T-helper 2 cell (primary cell): ENCODE measurements at regions not wholly inside any gene's neighbourhood (a gene's known extent, or its start where the extent isn't known, plus 50 kb on each side); places are given as distances from the start of the nearest gene placed in this dataset.
"Not testable (repeated sequence)": the region's sequence is repeated elsewhere in the genome, so short reads cannot be mapped to it uniquely, and the experiment has no call there.

Experiments
- DNase-seq, 5 experiments: peaks; one replicate each; pipeline versions ENCODE4 v3.0.0 to v3.0.0-alpha.2; 2012 to 2022

DNA sequence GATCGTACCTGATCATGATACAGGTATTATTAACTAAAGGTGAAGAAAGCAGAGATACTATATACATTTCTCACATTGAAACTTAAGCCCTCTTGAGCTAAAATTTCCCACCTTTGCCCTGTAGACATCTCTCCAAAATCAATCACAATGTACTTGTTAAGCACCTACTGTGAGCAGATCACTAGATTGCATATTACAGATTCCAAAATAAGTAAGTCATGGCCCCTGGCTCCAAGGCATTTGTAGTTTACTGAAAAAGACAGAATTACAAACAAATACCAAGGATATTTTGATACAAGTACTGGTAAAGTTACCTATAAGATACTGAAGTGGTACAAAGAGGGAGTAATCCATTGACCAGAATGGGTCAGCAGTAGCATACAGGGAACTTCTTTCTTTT, 455.3 kb downstream of the STK39 start:
- no peak for DNase-seq

DNA sequence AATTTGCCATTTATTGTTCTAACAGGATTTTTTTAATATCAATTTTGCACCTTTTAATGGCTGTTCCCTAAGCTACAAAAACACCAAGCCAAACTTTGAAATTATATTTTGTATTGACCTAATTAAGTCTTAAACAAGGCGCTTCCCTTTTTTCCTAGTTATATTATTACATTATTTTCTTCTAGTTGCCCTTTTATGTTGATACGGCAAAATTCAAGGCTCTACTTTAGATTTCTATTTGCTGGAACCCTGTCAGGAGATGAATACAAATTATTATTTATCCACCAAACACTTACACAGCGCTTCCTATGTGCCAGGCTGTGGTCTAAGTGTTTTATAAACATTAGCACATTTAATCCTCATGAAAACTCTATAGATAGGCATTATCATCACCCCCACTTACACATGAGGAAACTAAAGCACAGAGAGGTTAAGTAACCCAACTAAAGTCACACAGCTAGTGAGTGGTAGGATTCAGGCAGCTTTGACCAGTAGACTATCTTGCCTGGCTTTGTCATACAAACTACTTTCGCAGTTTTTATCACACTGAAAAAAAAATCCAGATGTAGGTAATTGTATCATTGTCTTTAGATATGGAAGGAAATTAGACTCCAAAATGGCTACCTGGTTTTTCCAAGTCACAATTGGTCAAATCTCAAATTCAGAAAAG, 456.5 kb downstream of the STK39 start:
- DNase-seq: no peak

DNA sequence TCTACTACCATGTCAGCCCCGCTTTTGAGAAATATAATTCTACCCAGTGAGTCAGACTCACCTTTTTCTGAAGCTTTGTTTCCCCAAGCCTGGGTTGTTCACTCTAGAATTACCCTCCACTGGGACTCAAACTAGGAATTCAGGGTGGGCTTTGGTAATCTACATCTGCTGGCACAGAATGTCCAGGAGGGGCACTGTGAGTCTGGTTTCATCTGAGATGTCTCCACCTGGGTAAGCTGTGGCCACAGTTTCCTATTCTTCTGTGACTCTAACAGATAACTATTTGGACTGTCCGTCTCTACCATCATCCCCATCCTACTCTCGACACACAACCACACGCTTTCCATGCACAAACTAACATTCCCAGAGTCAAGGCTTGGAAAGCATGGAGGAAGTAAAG, 457.2 kb downstream of the STK39 start:
- no peak for DNase-seq

DNA sequence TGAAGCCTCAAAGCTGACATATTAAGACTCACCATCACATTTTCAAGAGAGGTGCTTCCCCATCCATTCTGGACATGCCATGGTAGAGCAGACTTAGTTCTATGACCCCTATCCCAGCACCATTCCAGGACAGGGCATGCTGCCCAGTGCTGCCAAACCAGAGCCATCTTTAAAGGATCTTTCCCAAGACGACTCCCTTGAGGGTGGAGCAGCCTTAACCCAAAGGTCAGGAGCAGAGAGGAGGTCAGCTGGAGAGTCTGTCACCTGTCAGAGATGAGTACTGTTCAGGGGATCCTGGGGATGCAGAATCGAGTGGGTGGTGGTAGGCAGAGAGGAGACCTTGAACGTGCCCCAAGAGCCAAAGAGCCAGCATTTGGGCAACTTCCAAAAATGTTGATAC, 459.8 kb downstream of the STK39 start:
- DNase-seq: no peak

DNA sequence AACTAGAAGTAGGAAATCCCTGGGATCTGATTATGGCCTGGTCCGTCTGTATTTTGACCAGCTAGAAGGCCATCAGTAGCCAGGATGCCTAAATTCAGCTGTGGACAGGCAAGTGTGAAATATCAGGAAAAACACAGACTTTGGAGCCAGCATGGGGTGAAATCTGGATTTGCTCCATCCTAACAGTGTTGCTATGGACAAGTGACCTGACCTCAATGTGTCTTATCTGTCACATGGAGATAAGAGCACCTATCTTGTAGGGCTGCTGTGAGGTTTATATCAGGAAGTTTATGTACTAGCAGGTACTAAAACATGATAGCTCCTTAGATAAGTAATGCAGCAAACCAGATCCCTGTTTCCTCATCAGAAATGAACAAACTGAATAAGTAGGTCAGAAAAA, 460.4 kb downstream of the STK39 start:
- DNase-seq: no peak

DNA sequence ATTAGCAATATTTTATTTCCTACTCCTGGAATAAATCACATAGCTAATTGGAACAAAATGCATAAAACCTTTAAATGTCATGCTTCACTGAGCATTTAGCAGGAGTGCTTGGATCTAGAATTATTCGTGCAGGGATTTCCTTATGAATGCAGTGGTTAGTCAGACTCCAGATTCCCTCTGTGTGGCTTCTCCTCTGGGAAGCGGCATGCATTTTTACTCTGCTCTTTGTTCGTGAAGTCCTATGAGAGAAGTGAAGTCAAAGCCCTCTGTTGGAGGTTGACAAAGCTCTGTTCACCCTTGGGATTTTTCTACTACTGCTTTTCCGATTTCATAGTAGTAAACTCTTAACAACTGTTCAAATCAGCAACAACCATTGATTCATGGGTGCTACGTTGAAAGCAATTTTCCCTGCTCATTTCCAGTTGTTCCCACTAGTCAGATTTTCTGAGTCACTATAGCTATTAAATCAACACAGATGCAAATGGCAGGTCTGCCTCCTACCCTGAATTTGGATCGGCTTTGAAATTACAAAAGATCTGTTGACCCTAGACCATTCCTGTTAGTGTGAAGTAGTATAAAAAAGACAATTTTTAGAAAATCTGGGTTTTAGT, 461.7 kb downstream of the STK39 start:
- no peak for DNase-seq

DNA sequence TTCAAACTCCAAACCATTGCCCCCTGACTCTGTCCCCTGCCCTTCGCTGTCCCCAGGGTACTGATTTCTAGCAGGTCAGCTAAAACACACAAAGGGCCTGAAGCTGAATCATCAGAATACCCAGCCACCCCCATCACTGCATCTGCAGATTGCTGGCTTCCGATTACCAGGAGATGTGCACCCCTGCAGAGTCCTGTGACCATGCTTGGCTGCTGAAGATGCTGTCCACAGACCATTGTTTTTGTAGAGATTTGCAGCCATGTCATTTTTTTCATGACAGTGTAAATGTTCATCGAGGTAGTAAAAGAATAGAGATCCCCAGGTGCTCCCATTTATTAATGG, 463.3 kb downstream of the STK39 start:
- no peak for DNase-seq

DNA sequence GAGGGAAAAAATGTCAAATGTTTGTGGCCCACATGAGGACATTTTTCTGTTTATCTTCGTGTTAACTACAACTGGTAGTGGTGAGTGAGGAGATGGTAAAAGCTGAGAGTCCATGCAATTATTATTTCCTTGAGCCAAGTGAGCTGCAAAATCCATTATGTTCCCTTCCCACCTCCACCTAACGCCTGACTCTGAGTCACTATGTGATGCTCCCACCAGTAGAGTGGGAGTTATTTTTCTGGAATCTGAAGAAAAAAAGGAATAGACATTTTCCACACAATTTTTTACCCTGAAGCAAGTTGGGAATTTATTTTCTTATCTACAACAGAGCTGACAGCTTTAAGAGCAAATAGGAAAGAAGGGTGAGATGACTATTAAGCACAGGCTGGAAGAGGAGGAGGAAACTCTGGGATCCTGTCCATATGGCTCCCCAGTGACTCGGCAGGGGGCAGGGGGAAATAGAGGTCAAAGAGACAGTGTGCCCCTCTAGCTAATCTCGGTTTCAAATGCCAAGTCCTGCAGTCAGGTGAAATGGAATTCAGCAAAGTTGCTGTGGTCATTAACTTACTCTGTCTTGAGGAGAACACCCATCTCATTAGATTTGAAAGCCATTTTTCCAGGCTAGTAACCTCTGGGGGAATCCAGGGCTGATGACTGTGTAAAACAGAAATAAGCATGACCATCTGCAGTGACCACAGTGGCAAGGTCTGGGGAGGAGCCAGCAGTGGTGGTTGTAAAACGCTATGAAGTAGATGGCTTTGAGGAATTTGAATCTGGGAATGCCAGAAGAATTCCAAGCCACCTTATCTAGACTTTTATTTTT, 463.9 kb downstream of the STK39 start:
- no peak for DNase-seq

DNA sequence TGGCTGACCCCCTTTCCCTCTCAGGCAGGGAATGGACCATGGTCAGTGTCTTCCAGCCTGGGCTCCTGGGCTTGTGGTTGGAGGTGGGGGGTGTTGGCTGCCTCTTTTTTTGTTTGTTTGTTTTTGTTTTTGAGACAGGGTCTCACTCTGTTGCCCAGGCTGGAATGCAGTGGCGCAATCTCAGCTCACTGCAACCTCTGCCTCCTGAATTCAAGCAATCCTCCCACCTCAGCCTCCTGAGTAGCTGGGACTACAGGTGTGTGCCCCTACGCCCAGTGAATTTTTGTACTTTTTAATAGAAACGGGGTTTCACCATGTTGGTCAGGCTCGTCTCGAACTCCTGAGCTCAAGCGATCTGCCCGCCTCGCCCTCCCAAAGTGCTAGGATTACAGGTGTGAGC, 465.8 kb downstream of the STK39 start:
- not testable (repeated sequence) for DNase-seq

DNA sequence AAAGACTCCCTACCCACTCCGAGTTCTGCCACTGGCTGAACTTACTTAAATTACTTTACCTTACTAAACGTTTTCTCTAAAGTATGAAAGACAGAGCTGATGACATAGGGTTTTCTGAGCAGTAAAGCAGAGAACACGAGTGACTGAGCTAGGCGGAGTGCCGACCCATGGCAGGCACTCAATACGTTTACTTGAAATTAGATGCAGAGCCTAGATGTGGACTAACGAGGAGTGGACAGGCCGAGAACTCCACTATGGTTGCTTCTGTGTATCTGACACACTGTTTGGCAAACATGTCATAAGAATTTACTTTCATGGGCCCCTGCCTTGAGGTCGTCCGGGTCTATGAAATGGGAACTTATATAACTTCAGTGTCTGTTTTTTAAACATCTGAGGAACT, 471.0 kb downstream of the STK39 start:
- no peak for DNase-seq

DNA sequence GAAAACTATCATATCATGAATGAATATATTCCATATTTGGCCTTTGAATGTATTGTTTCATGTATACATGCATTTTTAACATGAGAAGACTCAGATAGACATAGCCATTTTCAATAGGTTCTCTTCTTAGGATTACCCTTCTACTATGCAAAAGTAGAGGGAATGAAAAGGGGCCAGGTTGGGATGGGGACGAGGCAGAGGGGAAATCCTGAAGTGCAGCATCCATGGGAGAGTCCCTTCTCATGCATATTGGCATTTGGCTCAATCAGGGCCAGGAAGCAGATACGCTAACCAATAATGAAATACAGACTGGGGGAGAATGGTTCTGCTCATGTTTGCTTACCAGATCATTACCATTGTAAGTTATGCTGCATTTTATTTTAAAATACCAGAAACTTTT, 475.8 kb downstream of the STK39 start:
- DNase-seq: no peak

DNA sequence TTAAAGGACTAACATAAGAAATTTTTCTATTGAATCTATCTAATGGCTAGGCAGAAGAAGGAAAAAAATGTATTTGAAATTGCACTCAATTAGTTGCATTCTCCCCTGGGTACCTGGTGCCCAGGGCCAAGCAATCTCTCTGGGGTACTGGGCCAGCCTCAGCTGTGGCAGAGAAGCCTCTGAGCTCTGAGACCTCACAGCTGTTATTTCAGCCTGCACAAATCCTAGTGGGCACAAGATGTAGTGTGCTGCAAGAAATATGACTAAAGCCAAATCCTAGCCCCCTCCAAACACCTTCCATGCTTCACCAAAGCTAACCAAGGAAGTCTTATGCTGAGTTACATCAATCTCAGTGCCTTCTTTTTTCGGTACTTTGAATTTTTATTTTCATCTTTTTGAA, 478.4 kb downstream of the STK39 start:
- no peak for DNase-seq

DNA sequence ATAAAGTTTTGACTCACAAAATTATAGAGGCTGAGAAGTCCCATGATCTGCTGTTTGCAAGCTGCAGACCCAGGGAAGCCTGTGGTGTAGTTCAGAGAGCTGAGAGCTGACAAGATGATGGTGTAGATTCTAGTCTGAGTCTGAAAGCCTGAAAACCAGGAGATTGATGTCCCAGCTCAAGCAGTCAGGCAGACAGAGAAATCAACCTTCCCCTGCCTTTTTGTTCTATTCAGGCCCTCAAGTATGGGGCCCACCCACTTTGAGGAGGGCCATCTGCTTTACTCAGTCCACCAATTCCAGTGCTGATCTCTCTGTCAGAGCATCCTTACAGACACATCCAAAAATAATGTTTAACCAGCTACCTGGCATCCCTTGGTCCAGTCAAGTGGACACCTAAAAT, 479.6 kb downstream of the STK39 start:
- no peak for DNase-seq

DNA sequence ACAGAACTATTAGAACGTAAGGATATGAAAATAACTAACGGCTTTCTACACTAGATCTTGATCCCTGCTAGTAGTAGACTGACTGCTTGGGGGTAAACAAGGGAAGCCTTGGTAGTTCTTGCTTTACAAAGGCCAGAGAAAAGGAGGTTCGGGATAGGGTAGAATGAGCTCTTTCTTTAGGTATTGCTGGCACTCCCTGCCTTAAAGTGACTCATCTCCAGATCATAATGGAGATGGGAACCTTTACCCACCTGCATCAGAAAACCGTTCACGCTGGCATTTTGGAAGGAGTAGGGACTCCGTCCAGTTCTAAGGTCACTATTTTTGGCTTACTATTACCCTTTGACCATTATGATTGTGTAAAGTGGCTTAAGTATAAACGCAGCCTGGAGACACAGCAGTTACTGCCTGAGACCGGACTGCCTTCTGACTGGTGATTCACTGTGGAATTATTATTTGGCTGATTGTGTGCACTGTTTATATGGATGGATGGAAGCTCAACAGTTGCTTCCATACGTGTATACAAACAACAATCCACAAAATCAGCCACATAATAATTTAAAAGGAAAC, 482.5 kb downstream of the STK39 start:
- no peak for DNase-seq

DNA sequence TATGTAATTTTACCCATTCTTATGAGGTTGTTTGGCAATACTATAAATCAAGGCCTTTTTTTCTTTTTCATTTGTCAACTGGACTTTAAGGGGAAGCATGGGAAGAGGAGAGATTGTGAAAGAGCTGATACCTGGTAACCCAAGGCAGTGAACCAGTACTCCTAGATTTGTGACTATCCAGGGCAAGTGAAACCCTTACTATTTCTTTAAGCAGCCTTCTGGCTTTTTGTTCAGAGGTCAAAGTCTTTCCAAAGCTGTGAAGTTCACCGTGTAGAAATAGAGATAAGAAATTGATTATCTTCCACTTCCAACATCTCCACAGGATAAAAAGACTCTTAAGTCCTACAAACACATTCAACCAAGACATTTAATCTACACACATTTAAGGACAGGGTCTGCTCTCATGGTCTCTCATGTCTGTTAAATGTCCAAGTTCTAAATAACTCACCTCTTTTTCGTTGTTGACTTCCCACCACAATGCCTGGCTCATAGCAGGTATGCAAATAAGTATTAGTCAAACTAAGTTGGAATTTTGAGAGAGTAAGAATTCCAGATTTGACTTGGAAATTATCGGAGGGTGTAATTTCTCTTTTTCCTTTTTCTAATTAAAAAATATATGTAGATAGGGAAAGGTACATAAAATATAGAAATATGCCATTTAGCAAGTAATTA, 485.8 kb downstream of the STK39 start:
- no peak for DNase-seq

DNA sequence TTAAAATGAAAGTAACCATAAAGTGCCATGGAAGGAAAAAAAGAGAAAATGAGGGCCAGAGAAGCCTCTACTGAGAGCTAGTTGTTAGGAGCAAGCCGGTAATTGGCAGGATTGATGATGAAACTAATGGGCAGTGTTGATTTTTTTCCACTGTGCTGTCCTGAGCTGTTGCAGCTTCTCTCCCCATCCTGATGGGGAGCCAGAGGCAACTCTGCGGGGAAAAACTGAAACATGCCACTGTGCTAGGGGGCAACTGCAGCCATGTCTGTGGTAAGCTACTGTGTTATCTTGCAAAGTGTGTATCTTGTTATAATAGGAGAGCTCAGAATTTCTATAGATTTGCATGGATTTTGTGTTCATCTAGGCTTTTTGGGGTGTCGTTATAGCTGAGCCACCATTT, 487.9 kb downstream of the STK39 start:
- no peak for DNase-seq

DNA sequence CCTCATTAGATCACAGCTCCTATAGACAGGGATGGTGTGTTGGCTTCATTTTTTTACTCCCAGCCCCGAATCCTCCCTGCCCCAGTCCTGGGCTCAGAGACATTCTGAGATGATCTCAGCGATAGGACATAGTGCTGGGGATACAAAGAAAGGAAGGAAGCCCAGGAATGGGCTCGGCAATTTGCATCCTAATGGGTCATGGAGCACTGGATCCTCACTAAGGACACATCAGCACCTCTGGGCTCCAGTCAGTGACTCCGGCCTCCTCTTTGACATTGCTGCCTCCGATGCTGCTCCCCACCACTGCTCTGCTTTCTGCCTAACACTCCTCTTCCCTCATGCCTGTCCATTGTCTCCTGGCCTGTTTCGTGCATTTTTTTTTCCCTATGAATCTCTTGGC, 489.1 kb downstream of the STK39 start:
- DNase-seq: no peak

DNA sequence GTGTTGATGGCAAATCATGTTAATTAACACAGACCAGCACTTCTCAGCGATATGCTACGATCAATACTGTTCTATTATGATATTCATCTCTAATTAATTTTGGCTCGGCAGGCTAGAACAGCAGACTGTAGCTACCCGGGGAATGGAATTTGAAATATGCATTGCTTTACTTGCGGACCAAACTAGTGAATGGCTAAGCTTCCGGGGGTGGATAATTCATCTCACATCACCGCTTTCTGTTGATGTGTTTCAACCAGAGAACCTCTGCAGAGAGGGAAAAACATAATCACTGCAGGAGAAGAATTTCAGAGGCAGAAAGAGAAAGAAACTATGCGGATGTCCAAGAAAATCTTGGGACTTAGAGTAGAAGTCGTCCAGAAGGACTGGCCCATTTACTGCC, 490.9 kb downstream of the STK39 start:
- no peak for DNase-seq

DNA sequence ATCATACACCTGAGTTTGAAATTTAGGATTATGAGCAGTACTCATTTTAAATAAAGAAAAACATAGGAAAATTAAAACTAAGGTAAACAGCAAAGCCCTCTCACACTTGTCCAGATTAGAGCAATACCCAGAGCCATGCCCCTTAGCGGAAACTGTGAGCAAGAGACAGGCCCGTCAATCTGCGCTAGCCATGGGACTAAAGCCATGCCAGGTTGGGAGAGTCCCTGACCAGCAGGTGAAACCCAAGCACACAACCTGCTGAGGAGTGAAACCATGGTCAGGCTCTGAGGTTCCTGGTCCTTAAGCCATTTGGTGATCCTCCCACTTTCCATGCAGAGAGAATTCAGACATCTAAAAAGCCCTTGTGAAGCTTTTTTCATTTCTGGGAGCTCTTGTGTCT, 494.3 kb downstream of the STK39 start:
- no peak for DNase-seq

DNA sequence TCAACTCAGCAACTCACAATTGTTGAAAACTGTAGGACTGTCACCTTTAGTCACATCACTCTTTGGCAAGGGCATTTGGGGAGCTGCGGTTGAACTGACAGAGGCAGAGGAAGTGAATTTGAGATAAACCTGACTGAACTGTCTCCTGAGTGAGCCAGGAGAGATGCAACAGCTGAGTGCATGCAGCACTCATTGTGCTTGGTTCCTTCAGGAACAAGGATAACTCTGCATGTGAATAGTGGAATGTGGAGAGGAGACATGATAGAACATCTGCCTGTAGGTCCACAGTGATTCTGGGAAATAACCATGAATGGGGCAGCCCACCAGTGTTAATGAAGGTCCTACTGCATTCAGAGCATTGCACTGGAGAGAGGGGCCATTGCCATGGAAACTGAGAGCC, 494.7 kb downstream of the STK39 start:
- DNase-seq: peak in 1 of 5 experiments; percentile 19

DNA sequence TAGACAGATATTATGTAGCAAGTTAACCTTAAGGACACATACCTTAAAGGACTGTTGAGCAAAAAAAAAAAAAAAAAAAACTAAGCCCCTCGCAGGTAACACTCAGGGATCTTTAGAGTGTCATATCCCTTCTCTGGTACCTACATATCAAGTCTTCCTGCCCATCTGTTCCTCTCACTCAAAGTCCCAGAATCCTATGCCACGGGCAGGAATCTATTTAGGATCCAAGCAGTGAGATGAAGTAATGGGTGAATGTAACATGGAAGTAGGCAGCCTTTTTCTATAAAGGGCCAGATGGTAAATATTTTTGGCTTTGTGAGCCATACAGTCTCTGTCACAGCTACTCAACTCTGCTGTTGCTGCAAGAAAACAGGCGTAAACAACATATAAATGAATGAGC, 496.7 kb downstream of the STK39 start:
- DNase-seq: no peak

DNA sequence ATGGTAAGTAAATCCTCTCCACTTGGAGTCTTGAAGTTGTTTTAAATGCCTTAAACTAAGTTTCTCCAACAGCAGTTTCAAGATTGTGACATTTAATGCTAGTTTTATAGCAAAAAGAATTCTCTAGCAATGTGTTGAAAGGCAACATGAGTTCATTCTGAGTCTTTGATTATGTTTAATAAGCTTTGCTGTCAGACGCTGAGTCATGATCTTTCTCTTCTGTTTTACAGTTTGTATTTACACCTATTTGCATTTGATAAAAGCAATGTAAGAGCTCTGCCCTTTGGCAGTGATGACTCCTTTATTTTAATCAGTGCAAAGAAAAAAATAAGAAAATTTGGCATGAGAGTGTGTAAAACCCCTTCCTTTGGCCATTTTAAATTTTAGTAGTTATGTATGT, 497.7 kb downstream of the STK39 start:
- no peak for DNase-seq

DNA sequence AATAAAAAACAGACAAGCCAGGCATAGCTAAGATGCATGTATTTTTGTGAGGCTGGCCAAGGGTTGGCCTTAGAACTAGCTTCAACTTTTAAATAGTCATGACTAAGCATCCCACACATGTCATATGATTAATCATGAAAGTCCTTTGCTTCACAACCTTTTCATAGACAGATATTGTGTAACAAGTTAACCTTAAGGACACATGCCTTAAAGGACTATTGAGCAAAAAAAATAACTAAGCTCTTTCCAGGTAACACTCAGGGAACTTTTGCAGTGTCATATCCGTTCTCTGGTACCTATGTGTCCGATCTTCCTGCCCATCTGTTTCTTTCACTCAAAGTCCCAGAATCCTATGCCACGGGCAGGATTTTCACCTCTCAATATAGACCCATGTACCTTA, 498.4 kb downstream of the STK39 start:
- DNase-seq: no peak
